Trophoblast cell (in vitro differentiated cells and primary cell): ENCODE measurements at regions not wholly inside any gene's neighbourhood (a gene's known extent, or its start where the extent isn't known, plus 50 kb on each side); places are given as distances from the start of the nearest gene placed in this dataset.

Experiments
- DNase-seq, 2 donors: peaks; one replicate each; pipeline ENCODE4 v3.0.0-alpha.2; 2016
- H2AFZ ChIP-seq: 2 replicates; pipeline ENCODE4 v1.6.1; 2013; ENCODE audit warnings: low read length, moderate library complexity, mild to moderate bottlenecking; ENCODE audit not compliant: insufficient read depth, poor library complexity
- H2AK5ac ChIP-seq: 2 replicates; pipeline ENCODE4 v1.6.1; 2013; ENCODE audit warnings: mild to moderate bottlenecking, low read length
- H2BK120ac ChIP-seq: 2 replicates; pipeline ENCODE4 v1.6.1; 2013; ENCODE audit warnings: low read length, mild to moderate bottlenecking, moderate library complexity; ENCODE audit not compliant: insufficient read depth, poor library complexity
- H2BK12ac ChIP-seq: 2 replicates; pipeline ENCODE4 v1.6.1; 2013; ENCODE audit warnings: mild to moderate bottlenecking, low read length, moderate library complexity
- H2BK5ac ChIP-seq: 2 replicates; pipeline ENCODE4 v1.6.1; 2013; ENCODE audit warnings: low read length, low read depth, moderate library complexity, mild to moderate bottlenecking; ENCODE audit not compliant: poor library complexity
- H3K14ac ChIP-seq: 2 replicates; pipeline ENCODE4 v1.6.1; 2013; ENCODE audit warnings: mild to moderate bottlenecking, low read length
- H3K18ac ChIP-seq: 2 replicates; pipeline ENCODE4 v1.6.1; 2013; ENCODE audit warnings: mild to moderate bottlenecking, low read length
- H3K23ac ChIP-seq: 2 replicates; pipeline ENCODE4 v1.6.1; 2013; ENCODE audit warnings: low read length
- H3K27ac ChIP-seq: 2 replicates; pipeline ENCODE4 v1.5.1; 2013; ENCODE audit warnings: low read depth, mild to moderate bottlenecking, inconsistent platforms, low read length, moderate library complexity
- H3K27me3 ChIP-seq: 2 replicates; pipeline ENCODE4 v1.6.1; 2013; ENCODE audit warnings: inconsistent platforms, mild to moderate bottlenecking, low read length, moderate library complexity; ENCODE audit not compliant: insufficient read depth
- H3K36me3 ChIP-seq, 2 experiments: 1 replicate in 1 of 2; 2 replicates in 1 of 2; pipeline ENCODE4 v1.6.1; 2013; ENCODE audit warnings: low read length in 2 of 2, mild to moderate bottlenecking in 2 of 2, moderate library complexity in 1 of 2; ENCODE audit not compliant: insufficient read depth in 2 of 2, control insufficient read depth in 1 of 2
- H3K4ac ChIP-seq: 2 replicates; pipeline ENCODE4 v1.6.1; 2013; ENCODE audit warnings: low read depth, mild to moderate bottlenecking, low read length, moderate library complexity
- H3K4me1 ChIP-seq, 2 experiments: 1 replicate in 1 of 2; 2 replicates in 1 of 2; pipeline ENCODE4 v1.6.1; 2013; ENCODE audit warnings: low read length in 2 of 2, mild to moderate bottlenecking in 2 of 2, moderate library complexity in 1 of 2; ENCODE audit not compliant: insufficient read depth in 2 of 2, control insufficient read depth in 1 of 2
- H3K4me2 ChIP-seq: 2 replicates; pipeline ENCODE4 v1.6.1; 2013; ENCODE audit warnings: inconsistent platforms, mild to moderate bottlenecking, low read length, moderate library complexity
- H3K4me3 ChIP-seq: 2 replicates; pipeline ENCODE4 v1.5.1; 2013; ENCODE audit warnings: mild to moderate bottlenecking, low read depth, low read length, inconsistent platforms
- H3K79me1 ChIP-seq: one replicate; pipeline ENCODE4 v1.6.1; 2013; ENCODE audit warnings: low read length
- H3K79me2 ChIP-seq: 2 replicates; pipeline ENCODE4 v1.6.1; 2013; ENCODE audit warnings: low read length, mild to moderate bottlenecking; ENCODE audit not compliant: control insufficient read depth, insufficient read depth, poor library complexity
- H3K9ac ChIP-seq: 2 replicates; pipeline ENCODE4 v1.6.1; 2013; ENCODE audit warnings: mild to moderate bottlenecking, low read length
- H3K9me3 ChIP-seq: 2 replicates; pipeline ENCODE4 v1.6.1; 2013; ENCODE audit warnings: low read depth, mild to moderate bottlenecking, control low read depth, inconsistent platforms, low read length; ENCODE audit not compliant: insufficient read depth
- H4K12ac ChIP-seq: 2 replicates; pipeline ENCODE4 v1.6.1; 2013; ENCODE audit warnings: low read depth, mild to moderate bottlenecking, low read length, moderate library complexity
- H4K8ac ChIP-seq: 2 replicates; pipeline ENCODE4 v1.6.1; 2013; ENCODE audit warnings: low read depth, mild to moderate bottlenecking, low read length, moderate library complexity
- H4K91ac ChIP-seq: one replicate; pipeline ENCODE4 v1.6.1; 2013; ENCODE audit warnings: low read depth, mild to moderate bottlenecking, low read length, moderate library complexity
- WGBS: extraction: QIAGEN DNeasy Blood & Tissue Kit; methylation state at CpG from one replicate; pipeline ENCODE4 v1.1.7; 2013; ENCODE audit warnings: missing lambda C conversion rate; ENCODE audit not compliant: insufficient read length, insufficient coverage; ENCODE audit errors: extremely low coverage; 5-methylcytosine and 5-hydroxymethylcytosine counted together

- no peaks in the 10 kb centered on the region for H3K36me3 ChIP-seq
- H2BK120ac ChIP-seq = no peak overlapping the region
- H2AK5ac ChIP-seq = no peak overlapping the region
- H3K23ac ChIP-seq = no peak overlapping the region
- H3K18ac ChIP-seq = no peak overlapping the region
- H4K91ac ChIP-seq = no peak overlapping the region
- no peaks in the 10 kb centered on the region for H3K27me3 ChIP-seq
- no peak overlapping the region for H2BK5ac ChIP-seq
- no peaks in the 10 kb centered on the region for H3K9me3 ChIP-seq
- no peak for DNase-seq
- no peak overlapping the region for H3K4ac ChIP-seq
- no peak overlapping the region for H4K12ac ChIP-seq
- no CpG with 5 or more reads among the region's 8 CpGs for WGBS
- H3K4me3 ChIP-seq = no peak overlapping the region
- no peaks in the 10 kb centered on the region for H3K79me2 ChIP-seq
- no peak overlapping the region for H4K8ac ChIP-seq
- H3K27ac ChIP-seq = no peak overlapping the region
- H3K9ac ChIP-seq = no peak overlapping the region
- no peak overlapping the region for H3K14ac ChIP-seq
- H3K4me2 ChIP-seq = no peak overlapping the region
- peaks cover 0 to 4% of the 10 kb centered on the region in 2 experiments for H3K4me1 ChIP-seq
- H2AFZ ChIP-seq = no peak overlapping the region
- no peaks in the 10 kb centered on the region for H3K79me1 ChIP-seq
- H2BK12ac ChIP-seq = no peak overlapping the region
Measured at GRCh38 chr18:55880617-55881016, 292.6 kb upstream of the TCF4 start.

- Histone ChIP-seq H2BK120ac (no peak overlapping the region), H2AFZ (no peak overlapping the region), H3K36me3 (no peaks in the 10 kb centered on the region), H3K4me3 (no peak overlapping the region), H3K79me1 (no peaks in the 10 kb centered on the region), H3K4me2 (no peak overlapping the region), H3K14ac (no peak overlapping the region), H3K79me2 (no peaks in the 10 kb centered on the region), H2BK5ac (no peak overlapping the region), H3K9ac (no peak overlapping the region), H4K8ac (no peak overlapping the region), H2BK12ac (no peak overlapping the region), H3K27me3 (no peaks in the 10 kb centered on the region), H3K18ac (no peak overlapping the region), H4K91ac (no peak overlapping the region), H3K9me3 (no peaks in the 10 kb centered on the region), H3K4ac (no peak overlapping the region), H3K4me1 (peaks cover 0 to 6% of the 10 kb centered on the region in 2 experiments), H3K23ac (no peak overlapping the region), H2AK5ac (no peak overlapping the region), H4K12ac (no peak overlapping the region), H3K27ac (no peak overlapping the region)
- DNase-seq = no peak
- no CpG with 5 or more reads among the region's 2 CpGs for WGBS
Measured at GRCh38 chr18:55879331-55879730, 291.3 kb upstream of the TCF4 start.

DNA sequence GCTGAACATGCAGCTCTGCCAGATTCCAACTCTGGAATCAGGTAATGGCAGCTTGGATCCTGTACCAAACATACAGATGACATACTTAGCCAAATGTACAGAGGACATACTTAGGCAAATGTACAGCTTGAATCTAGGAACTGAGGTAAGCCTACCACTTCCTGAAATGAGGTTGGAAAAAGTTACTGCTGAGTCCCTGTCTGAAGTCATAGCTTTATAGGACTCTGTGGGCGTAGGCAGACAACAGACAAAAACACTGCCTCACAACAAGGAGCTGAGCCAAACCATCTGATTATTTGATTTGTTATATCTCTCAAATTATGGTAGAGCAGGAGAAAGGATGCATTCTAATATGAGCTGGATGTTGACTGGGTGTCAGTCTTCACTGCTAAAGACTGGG is 290.2 kb upstream of the TCF4 start:
- Histone ChIP-seq H3K79me2 (no peaks in the 10 kb centered on the region), H3K14ac (no peak overlapping the region), H3K23ac (no peak overlapping the region), H3K9ac (no peak overlapping the region), H4K12ac (no peak overlapping the region), H3K4me1 (peaks cover 0 to 6% of the 10 kb centered on the region in 2 experiments), H2AK5ac (no peak overlapping the region), H2BK120ac (no peak overlapping the region), H4K8ac (no peak overlapping the region), H3K36me3 (no peaks in the 10 kb centered on the region), H2AFZ (no peak overlapping the region), H3K9me3 (no peaks in the 10 kb centered on the region), H3K27ac (no peak overlapping the region), H3K27me3 (no peaks in the 10 kb centered on the region), H3K4ac (no peak overlapping the region), H3K79me1 (no peaks in the 10 kb centered on the region), H4K91ac (no peak overlapping the region), H2BK5ac (no peak overlapping the region), H2BK12ac (no peak overlapping the region), H3K18ac (no peak overlapping the region), H3K4me3 (no peak overlapping the region), H3K4me2 (no peak overlapping the region)
- no peak for DNase-seq
- WGBS = no CpG with 5 or more reads among the region's 1 CpG

DNA sequence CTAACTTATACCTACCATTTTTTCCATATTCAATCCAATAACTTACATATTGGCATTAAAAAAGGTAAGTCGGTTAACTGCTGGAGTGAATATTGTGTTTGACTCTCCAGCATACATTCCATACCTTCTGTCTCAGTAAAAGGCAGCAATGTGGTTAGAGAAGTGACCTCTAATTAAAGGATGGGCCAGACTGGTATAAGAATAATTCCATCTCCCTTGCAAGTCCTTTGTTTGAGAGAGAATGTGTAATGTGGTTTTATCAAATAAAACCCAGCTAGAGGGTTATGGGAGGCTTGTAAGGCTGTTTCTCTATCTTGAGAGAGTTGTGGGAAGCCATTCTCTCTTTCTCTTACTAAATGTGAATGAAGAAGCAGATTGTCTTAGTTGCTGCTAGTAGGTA is 289.3 kb upstream of the TCF4 start:
- Histone ChIP-seq H3K79me1 (no peaks in the 10 kb centered on the region), H3K18ac (no peak overlapping the region), H3K14ac (no peak overlapping the region), H2AK5ac (no peak overlapping the region), H4K91ac (no peak overlapping the region), H3K4me1 (peaks cover 0 to 4% of the 10 kb centered on the region in 2 experiments), H3K27ac (no peak overlapping the region), H4K8ac (no peak overlapping the region), H3K9me3 (no peaks in the 10 kb centered on the region), H2BK5ac (no peak overlapping the region), H2BK120ac (no peak overlapping the region), H3K79me2 (no peaks in the 10 kb centered on the region), H3K4me3 (no peak overlapping the region), H2BK12ac (no peak overlapping the region), H3K23ac (no peak overlapping the region), H3K9ac (no peak overlapping the region), H2AFZ (no peak overlapping the region), H3K4ac (no peak overlapping the region), H3K36me3 (no peaks in the 10 kb centered on the region), H4K12ac (no peak overlapping the region), H3K27me3 (no peaks in the 10 kb centered on the region), H3K4me2 (no peak overlapping the region)
- no peak for DNase-seq
- no CpG with 5 or more reads among the region's 1 CpG for WGBS
